ENCODE measurements at regions not wholly inside any gene's neighbourhood (a gene's known extent, or its start where the extent isn't known, plus 50 kb on each side); places are given as distances from the start of the nearest gene placed in this dataset.
A peak's percentile ranks its signal among the peaks of the same experiment; 100 is the strongest.

DNA sequence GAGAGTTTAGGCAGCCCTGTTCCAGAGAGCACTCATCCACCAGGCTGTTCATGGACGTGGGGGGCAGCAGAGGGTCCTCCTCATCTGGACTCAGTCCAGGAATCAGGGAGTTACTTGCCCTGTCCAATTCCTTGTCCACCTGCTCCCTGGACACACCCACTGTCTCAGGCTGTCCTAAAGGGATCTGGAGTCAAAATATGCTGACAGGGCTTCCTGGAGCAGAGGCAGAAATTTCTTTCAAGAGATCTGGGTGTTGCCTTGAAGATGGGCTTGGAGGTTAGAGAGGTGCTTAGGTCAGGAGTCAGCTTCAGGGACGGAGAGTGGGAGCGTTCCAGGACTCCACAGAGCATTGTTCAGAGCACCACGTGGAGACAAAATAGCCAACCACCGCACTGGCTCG, 65.8 kb upstream of the SHISA2 start:
- Histone ChIP-seq H3K9me3 (no peaks in the 10 kb centered on the region), H3K36me3 (no peaks in the 10 kb centered on the region), H3K4me3 (no peak overlapping the region), H3K4me1 (no peaks in the 10 kb centered on the region), H3K27me3 (peaks cover 0 to 7% (median 0%) of the 10 kb centered on the region in 4 donors), H3K27ac (replicated peaks in 1 of 4) (no peak overlapping the region)
- 90% methylated on average over 5 of the region's 6 CpGs for WGBS
- intact Hi-C loops (cut with DNase I) = no loop called here
- no peak for DNase-seq (ENCODE audit: extremely low spot score)
- no peak for TF ChIP-seq POLR2A (IDR thresholded peaks at IDR 0.05; ENCODE audit: low read depth)
- TF ChIP-seq EP300 (IDR thresholded peaks at IDR 0.05) = no peak
- TF ChIP-seq, protein P1, sequence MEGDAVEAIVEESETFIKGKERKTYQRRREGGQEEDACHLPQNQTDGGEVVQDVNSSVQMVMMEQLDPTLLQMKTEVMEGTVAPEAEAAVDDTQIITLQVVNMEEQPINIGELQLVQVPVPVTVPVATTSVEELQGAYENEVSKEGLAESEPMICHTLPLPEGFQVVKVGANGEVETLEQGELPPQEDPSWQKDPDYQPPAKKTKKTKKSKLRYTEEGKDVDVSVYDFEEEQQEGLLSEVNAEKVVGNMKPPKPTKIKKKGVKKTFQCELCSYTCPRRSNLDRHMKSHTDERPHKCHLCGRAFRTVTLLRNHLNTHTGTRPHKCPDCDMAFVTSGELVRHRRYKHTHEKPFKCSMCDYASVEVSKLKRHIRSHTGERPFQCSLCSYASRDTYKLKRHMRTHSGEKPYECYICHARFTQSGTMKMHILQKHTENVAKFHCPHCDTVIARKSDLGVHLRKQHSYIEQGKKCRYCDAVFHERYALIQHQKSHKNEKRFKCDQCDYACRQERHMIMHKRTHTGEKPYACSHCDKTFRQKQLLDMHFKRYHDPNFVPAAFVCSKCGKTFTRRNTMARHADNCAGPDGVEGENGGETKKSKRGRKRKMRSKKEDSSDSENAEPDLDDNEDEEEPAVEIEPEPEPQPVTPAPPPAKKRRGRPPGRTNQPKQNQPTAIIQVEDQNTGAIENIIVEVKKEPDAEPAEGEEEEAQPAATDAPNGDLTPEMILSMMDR (IDR thresholded peaks at IDR 0.05) = no peak
- TF ChIP-seq POLR2AphosphoS5 (IDR thresholded peaks at IDR 0.05) = no peak

DNA sequence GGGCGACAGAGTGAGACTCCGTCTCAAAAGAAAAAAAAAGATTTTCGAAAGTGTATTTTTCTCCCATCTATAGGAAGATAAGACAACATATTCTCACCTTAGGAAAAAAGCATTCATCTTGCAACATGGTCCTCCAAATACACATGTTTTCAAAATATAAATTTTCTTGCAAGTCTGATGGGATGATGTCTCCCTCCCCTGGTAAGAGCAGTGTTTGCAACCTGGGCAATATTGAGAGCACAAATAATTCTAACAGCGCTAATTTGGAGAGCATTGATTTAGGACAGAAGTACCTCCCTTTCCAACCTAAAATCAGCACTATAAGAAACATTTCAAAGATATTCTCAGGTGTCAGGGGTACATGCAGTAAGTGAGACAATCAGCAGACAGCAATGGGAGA, 61.0 kb upstream of the SHISA2 start:
- TF ChIP-seq, protein P1 (IDR thresholded peaks at IDR 0.05) = no peak
- Histone ChIP-seq H3K9me3 (no peaks in the 10 kb centered on the region), H3K27me3 (peaks cover 0 to 7% (median 0%) of the 10 kb centered on the region in 4 donors), H3K4me3 (no peak overlapping the region), H3K4me1 (no peaks in the 10 kb centered on the region), H3K27ac (replicated peaks in 1 of 4) (no peak overlapping the region), H3K36me3 (no peaks in the 10 kb centered on the region)
- WGBS = 92% methylated on average over 4 of the region's 4 CpGs
- DNase-seq (ENCODE audit: extremely low spot score) = peak; percentile 42
- intact Hi-C loops (cut with DNase I) = no loop called here

DNA sequence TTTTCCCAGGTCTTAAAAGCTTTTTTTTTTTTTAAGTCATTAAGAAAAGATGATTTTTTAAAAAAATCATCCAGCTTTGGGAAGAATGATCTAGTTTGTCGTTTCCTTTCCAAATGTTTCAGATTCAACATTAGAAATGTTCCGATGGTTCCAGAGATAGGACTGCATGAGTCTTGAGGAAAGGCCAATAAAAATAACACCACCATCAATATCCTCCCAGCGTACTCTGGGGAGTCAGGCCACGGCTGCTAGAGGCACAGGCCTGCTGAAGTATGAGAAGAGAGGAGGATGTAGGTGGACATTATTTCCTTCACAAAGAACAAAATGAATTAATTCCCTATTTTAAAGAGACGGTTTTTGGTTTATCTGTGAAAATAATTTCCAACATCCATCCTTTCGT, 60.0 kb upstream of the SHISA2 start:
- Histone ChIP-seq H3K4me1 (no peaks in the 10 kb centered on the region), H3K4me3 (no peak overlapping the region), H3K27ac (replicated peaks in 1 of 4) (no peak overlapping the region), H3K36me3 (no peaks in the 10 kb centered on the region), H3K9me3 (no peaks in the 10 kb centered on the region), H3K27me3 (peaks cover 0 to 7% (median 0%) of the 10 kb centered on the region in 4 donors)
- DNase-seq (ENCODE audit: extremely low spot score) = no peak
- intact Hi-C loops (cut with DNase I) = no loop called here
- 74% methylated on average over 6 of the region's 6 CpGs for WGBS
- no peak for TF ChIP-seq POLR2A (IDR thresholded peaks at IDR 0.05; ENCODE audit: low read depth)
- TF ChIP-seq, protein P1 (IDR thresholded peaks at IDR 0.05) = no peak
- TF ChIP-seq EP300 (IDR thresholded peaks at IDR 0.05) = no peak
- TF ChIP-seq POLR2AphosphoS5 (IDR thresholded peaks at IDR 0.05) = no peak
